HEK293 (cell line): ENCODE measurements at regions not wholly inside any gene's neighbourhood (a gene's known extent, or its start where the extent isn't known, plus 50 kb on each side); places are given as distances from the start of the nearest gene placed in this dataset.

ENCODE experiments used
- GLI4 ChIP-seq: fragments of 450-650 bp; formaldehyde crosslinking; IDR thresholded peaks from 2 replicates; pipeline ENCODE4 v1.5.1; 2016; ENCODE audit warnings: missing biosample characterization, missing genetic modification characterization
- KLF10 ChIP-seq: fragments of 450-650 bp; IDR thresholded peaks from 2 replicates; pipeline ENCODE4 v1.5.1; 2018; ENCODE audit warnings: missing biosample characterization, mild to moderate bottlenecking, missing genetic modification characterization
- MEIS1 ChIP-seq: sonication (generic); formaldehyde crosslinking; IDR thresholded peaks from 2 replicates; pipeline ENCODE4 v1.8.1; 2022; ENCODE audit warnings: missing genetic modification reagents, mild to moderate bottlenecking, borderline replicate concordance
- YY1 ChIP-seq: fragments of 450-650 bp; formaldehyde crosslinking; IDR thresholded peaks from 2 replicates; pipeline ENCODE4 v1.5.1; 2018; ENCODE audit warnings: missing biosample characterization, missing genetic modification characterization
- ZNF274 ChIP-seq, 2 experiments: fragments of 200-500 bp in 1 of 2; fragments of 450-650 bp in 1 of 2; sonication (Bioruptor generic) in 1 of 2; formaldehyde crosslinking in 1 of 2; IDR thresholded peaks; 2 replicates each; pipeline versions ENCODE4 v1.5.1 to v1.6.1; 2014 to 2016; ENCODE audit warnings: borderline replicate concordance in 1 of 2, inconsistent platforms in 1 of 2, low read length in 1 of 2, missing biosample characterization in 1 of 2, missing genetic modification characterization in 1 of 2
- ZNF785 ChIP-seq: fragments of 450-650 bp; formaldehyde crosslinking; IDR thresholded peaks from 2 replicates; pipeline ENCODE4 v1.5.1; 2016; ENCODE audit warnings: missing biosample characterization, missing genetic modification characterization
- TF ChIP-seq, protein P1 (sequence below): fragments of 450-650 bp; formaldehyde crosslinking; IDR thresholded peaks from 2 replicates; pipeline ENCODE4 v1.5.1; 2016; ENCODE audit warnings: missing biosample characterization, missing genetic modification characterization
- TF ChIP-seq, protein P2 (sequence below): fragments of 450-650 bp; formaldehyde crosslinking; IDR thresholded peaks from 2 replicates; pipeline ENCODE4 v1.5.1; 2016; ENCODE audit warnings: missing biosample characterization, missing genetic modification characterization

DNA sequence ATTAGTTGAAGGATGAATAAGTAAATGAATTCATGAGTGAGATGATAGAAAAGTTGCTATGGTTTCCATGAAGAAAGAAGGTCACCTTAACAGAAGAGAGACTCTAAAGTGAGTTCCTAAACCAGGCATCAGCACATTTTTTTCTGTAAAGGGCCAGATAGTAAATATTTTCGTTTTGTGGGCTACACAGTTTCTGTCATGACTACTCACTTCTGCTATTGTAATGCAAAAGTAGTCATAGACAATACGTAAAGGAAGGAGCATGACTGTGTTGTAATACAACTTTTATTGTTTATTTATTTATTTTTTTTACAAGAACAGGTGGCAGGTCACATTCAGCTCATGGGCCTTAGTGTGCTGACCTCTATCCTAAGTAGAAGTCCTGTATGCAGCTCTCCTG is 426.1 kb upstream of the DYNLRB2 start:
- TF ChIP-seq ZNF785 (tag by site-specific recombination) (no peak), KLF10 (tag by site-specific recombination) (no peak), YY1 (no peak), ZNF274 (IDR thresholded peaks at IDR 0.05; ENCODE audit: low read length) (no peak), ZNF274 (tag by site-specific recombination; IDR thresholded peaks at IDR 0.05; ENCODE audit: borderline replicate concordance) (no peak), MEIS1 (CRISPR knock-in tag) (no peak), GLI4 (no peak)
- TF ChIP-seq, protein P1, sequence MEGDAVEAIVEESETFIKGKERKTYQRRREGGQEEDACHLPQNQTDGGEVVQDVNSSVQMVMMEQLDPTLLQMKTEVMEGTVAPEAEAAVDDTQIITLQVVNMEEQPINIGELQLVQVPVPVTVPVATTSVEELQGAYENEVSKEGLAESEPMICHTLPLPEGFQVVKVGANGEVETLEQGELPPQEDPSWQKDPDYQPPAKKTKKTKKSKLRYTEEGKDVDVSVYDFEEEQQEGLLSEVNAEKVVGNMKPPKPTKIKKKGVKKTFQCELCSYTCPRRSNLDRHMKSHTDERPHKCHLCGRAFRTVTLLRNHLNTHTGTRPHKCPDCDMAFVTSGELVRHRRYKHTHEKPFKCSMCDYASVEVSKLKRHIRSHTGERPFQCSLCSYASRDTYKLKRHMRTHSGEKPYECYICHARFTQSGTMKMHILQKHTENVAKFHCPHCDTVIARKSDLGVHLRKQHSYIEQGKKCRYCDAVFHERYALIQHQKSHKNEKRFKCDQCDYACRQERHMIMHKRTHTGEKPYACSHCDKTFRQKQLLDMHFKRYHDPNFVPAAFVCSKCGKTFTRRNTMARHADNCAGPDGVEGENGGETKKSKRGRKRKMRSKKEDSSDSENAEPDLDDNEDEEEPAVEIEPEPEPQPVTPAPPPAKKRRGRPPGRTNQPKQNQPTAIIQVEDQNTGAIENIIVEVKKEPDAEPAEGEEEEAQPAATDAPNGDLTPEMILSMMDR (tag by site-specific recombination): no peak
- TF ChIP-seq, protein P2, sequence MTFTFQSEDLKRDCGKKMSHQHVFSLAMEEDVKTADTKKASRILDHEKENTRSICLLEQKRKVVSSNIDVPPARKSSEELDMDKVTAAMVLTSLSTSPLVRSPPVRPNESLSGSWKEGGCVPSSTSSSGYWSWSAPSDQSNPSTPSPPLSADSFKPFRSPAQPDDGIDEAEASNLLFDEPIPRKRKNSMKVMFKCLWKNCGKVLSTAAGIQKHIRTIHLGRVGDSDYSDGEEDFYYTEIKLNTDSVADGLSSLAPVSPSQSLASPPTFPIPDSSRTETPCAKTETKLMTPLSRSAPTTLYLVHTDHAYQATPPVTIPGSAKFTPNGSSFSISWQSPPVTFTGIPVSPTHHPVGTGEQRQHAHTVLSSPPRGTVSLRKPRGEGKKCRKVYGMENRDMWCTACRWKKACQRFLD (tag by site-specific recombination): no peak
